Natural killer cell treated with Interleukin-12 subunit alpha and Interleukin-12 subunit beta and Interleukin-15 and Interleukin-18, amount 100 ng/mL, for 72 hours (primary cell): ENCODE measurements at regions not wholly inside any gene's neighbourhood (a gene's known extent, or its start where the extent isn't known, plus 50 kb on each side); places are given as distances from the start of the nearest gene placed in this dataset.

Experiments used
- ATAC-seq, 2 donors: fragments of 150-1000 bp; cut with Tn5 transposase in 1 of 2; sonication (Bioruptor Pico), chemical (Tn5 transposase) in 1 of 2; 2 replicates each; pipeline ENCODE4 v1.10.0; 2021
- DNase-seq: peaks from one replicate; pipeline ENCODE4 v3.0.0; 2022; ENCODE audit warnings: low spot score
- H3K27ac Mint-ChIP-seq, 2 donors: 1 replicate in 1 of 2; 2 replicates in 1 of 2; pipeline ENCODE4 v1.8.0; 2022; ENCODE audit warnings: mixed read lengths in 2 of 2, mild to moderate bottlenecking in 1 of 2, moderate library complexity in 1 of 2
- H3K27me3 Mint-ChIP-seq, 2 donors: 1 replicate in 1 of 2; 2 replicates in 1 of 2; pipeline ENCODE4 v1.8.0; 2022; ENCODE audit warnings: mixed read lengths in 2 of 2
- H3K36me3 Mint-ChIP-seq: one replicate; pipeline ENCODE4 v1.8.0; 2022; ENCODE audit warnings: mixed read lengths
- H3K4me1 Mint-ChIP-seq, 2 donors: 1 replicate in 1 of 2; 2 replicates in 1 of 2; pipeline ENCODE4 v1.8.0; 2022; ENCODE audit warnings: low read depth in 2 of 2, mixed read lengths in 2 of 2, mild to moderate bottlenecking in 1 of 2
- H3K4me3 Mint-ChIP-seq: one replicate; pipeline ENCODE4 v1.8.0; 2022; ENCODE audit warnings: mixed read lengths
- H3K9me3 Mint-ChIP-seq: 2 replicates; pipeline ENCODE4 v1.8.0; 2022; ENCODE audit warnings: mixed read lengths

GRCh38 chr22:48397531-48398180 lies 1430.0 kb downstream of the BRD1 start:
- DNase-seq: no peak
- Mint-ChIP-seq H3K27me3 (peaks cover 6 to 16% of the 10 kb centered on the region in 2 donors), H3K4me1 (no peaks in the 10 kb centered on the region), H3K36me3 (no peaks in the 10 kb centered on the region), H3K9me3 (no peaks in the 10 kb centered on the region), H3K27ac (no peak overlapping the region), H3K4me3 (no peak overlapping the region)
- no peak for ATAC-seq

DNA sequence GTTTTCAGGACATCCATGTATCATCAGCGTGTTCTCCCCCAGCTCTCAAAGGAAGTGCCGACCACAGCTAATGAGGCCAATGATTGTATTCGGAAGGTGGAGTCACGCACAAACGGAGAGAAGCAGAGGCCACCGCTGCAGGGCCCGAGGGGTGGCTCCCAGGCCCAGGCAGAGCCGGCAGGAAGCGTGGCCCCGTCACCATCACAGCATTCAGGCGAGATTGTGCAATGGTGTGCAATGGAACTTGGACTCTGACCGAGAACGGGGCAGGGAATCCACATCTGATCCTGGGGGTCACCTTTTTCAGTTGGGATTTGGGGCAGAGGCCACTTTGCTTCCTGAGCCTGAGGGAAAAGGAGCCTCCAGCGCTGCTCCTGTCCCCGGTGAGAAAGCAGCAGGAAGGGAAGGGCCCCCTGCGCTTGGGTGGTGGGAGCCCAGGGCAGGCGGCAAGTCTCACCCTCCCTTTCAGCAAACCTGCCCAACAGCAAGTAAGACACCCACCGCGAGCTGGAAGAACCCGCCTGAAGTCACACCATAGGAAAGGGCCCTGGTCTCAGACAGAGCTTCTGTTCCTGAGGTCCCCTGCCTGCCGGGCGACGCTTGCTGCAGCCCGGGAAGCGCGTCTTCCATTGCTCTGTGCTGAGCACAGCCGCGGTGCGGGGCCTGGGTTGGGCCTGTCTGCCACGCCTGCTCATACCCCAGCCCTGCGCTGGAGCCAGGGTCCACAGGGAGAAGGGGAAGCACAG lies 1430.7 kb downstream of the BRD1 start:
- Mint-ChIP-seq H3K27me3 (peaks cover 6 to 16% of the 10 kb centered on the region in 2 donors), H3K4me1 (no peaks in the 10 kb centered on the region), H3K9me3 (no peaks in the 10 kb centered on the region), H3K36me3 (no peaks in the 10 kb centered on the region), H3K27ac (no peak overlapping the region), H3K4me3 (no peak overlapping the region)
- DNase-seq (no peak), ATAC-seq (no peak)

DNA sequence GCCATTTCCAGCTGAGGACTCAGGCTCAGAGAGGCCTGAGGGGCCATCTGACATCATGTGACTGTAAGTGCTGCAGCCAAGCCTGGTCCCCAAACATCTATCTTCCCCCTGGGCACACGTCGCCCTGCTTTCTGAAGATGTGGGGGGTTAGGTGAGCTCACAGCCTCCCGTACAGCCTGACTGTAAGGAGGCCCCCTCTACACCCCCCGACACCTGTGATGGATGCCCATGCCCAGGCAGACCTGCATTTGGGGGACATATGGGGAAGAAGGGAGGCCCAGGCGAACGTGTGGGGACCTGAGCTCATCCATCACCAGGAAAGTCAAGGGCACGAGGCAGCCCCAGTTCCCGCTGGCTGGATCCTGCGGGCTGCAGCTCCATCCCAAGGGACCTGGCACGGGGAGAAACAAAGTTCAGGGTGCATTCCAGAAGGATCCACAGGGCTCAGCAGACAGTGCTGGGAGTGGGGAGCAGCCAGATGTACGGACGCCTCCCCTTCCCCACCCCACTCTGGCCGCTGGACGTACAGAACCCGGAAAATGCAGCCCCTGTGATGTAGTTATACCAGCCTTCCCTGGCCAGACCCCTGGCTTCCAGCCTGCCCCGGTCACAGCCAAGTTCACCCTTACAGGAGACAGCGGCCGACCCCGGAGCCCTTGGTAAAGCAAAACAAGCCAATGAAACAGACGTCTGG lies 1431.4 kb downstream of the BRD1 start:
- Mint-ChIP-seq H3K4me1 (no peaks in the 10 kb centered on the region), H3K9me3 (no peaks in the 10 kb centered on the region), H3K4me3 (no peak overlapping the region), H3K27ac (no peak overlapping the region), H3K27me3 (peaks cover 8 to 16% of the 10 kb centered on the region in 2 donors), H3K36me3 (no peaks in the 10 kb centered on the region)
- ATAC-seq (no peak), DNase-seq (no peak)

DNA sequence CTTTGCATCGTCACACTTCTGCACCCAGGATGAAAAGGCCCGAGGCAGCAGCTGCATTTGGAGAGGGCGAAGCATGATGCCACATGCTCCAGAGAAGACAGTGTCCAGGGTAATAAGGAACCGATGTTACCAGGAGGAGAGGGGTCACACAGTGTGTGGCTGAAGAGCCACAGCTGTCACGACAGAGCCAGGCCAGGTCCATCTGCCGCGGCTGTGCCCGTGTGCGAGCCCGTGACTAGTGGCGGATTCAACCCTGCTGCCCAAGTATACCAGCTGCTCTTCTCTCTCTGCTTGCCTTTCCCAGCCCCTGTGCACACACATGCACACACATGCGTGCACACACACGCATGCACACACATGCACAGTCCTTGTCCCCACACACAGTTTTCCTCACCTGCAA lies 1432.5 kb downstream of the BRD1 start:
- no peak overlapping the region for H3K27ac Mint-ChIP-seq
- H3K9me3 Mint-ChIP-seq: no peaks in the 10 kb centered on the region
- no peaks in the 10 kb centered on the region for H3K36me3 Mint-ChIP-seq
- ATAC-seq (no peak), DNase-seq (no peak)
- H3K4me3 Mint-ChIP-seq: no peak overlapping the region
- H3K27me3 Mint-ChIP-seq: peaks cover 15 to 27% of the 10 kb centered on the region in 2 donors
- H3K4me1 Mint-ChIP-seq: no peaks in the 10 kb centered on the region

- no peak overlapping the region for H3K27ac Mint-ChIP-seq
Measured at GRCh38 chr22:48394787-48395186, 1432.9 kb downstream of the BRD1 start.

DNA sequence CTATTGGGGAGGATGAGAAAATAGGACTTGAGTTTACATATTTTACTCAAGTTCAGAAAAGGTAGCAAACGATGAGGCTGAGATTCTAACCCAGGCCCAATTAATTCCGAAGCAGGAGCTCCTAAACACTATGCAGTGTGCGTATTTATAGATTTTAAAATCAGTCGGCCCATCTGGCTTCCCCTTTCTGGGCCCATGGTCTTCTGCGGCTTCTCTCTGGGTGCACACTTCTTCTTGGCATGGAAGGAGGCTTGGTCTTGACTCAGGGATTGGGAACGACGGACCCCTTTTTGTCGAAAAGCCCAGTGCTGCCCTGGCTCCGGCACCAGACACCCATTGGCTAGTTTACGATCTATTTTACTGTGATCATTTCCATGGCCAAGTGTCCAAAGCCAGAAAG lies 1433.8 kb downstream of the BRD1 start:
- no peak for DNase-seq
- peaks cover 17 to 23% of the 10 kb centered on the region in 2 donors for H3K27me3 Mint-ChIP-seq
- H3K36me3 Mint-ChIP-seq: no peaks in the 10 kb centered on the region
- no peaks in the 10 kb centered on the region for H3K4me1 Mint-ChIP-seq
- H3K27ac Mint-ChIP-seq: no peak overlapping the region
- no peak for ATAC-seq
- no peaks in the 10 kb centered on the region for H3K9me3 Mint-ChIP-seq
- H3K4me3 Mint-ChIP-seq: no peak overlapping the region

More at GRCh38 chr22:48394787-48395186, 1432.9 kb downstream of the BRD1 start:
- DNase-seq (no peak), ATAC-seq (no peak)
- Mint-ChIP-seq H3K9me3 (no peaks in the 10 kb centered on the region), H3K27me3 (peaks cover 15 to 29% of the 10 kb centered on the region in 2 donors), H3K36me3 (no peaks in the 10 kb centered on the region), H3K4me3 (no peak overlapping the region), H3K4me1 (no peaks in the 10 kb centered on the region)

- H3K4me3 Mint-ChIP-seq: no peak overlapping the region
- DNase-seq: no peak
- no peaks in the 10 kb centered on the region for H3K9me3 Mint-ChIP-seq
- H3K4me1 Mint-ChIP-seq: no peaks in the 10 kb centered on the region
- H3K36me3 Mint-ChIP-seq: no peaks in the 10 kb centered on the region
- no peak for ATAC-seq
- H3K27ac Mint-ChIP-seq: no peak overlapping the region
- peaks cover 16 to 18% of the 10 kb centered on the region in 2 donors for H3K27me3 Mint-ChIP-seq
Measured at GRCh38 chr22:48393041-48393370, 1434.7 kb downstream of the BRD1 start.

GRCh38 chr22:48391820-48392219 lies 1435.9 kb downstream of the BRD1 start:
- no peak overlapping the region for H3K4me3 Mint-ChIP-seq
- H3K9me3 Mint-ChIP-seq: no peaks in the 10 kb centered on the region
- ATAC-seq (no peak), DNase-seq (no peak)
- H3K27me3 Mint-ChIP-seq: peaks cover 14 to 18% of the 10 kb centered on the region in 2 donors
- no peaks in the 10 kb centered on the region for H3K36me3 Mint-ChIP-seq
- no peaks in the 10 kb centered on the region for H3K4me1 Mint-ChIP-seq
- H3K27ac Mint-ChIP-seq: no peak overlapping the region

GRCh38 chr22:48391171-48391711 lies 1436.4 kb downstream of the BRD1 start:
- Mint-ChIP-seq H3K27ac (no peak overlapping the region), H3K9me3 (no peaks in the 10 kb centered on the region), H3K27me3 (peaks cover 15 to 18% of the 10 kb centered on the region in 2 donors), H3K36me3 (no peaks in the 10 kb centered on the region), H3K4me1 (no peaks in the 10 kb centered on the region), H3K4me3 (no peak overlapping the region)
- ATAC-seq (no peak), DNase-seq (no peak)

- no peak overlapping the region for H3K4me3 Mint-ChIP-seq
- H3K36me3 Mint-ChIP-seq: peaks cover 13% of the 10 kb centered on the region
- no peak overlapping the region for H3K27ac Mint-ChIP-seq
- peaks cover 4% of the 10 kb centered on the region for H3K9me3 Mint-ChIP-seq
- ATAC-seq (no peak), DNase-seq (no peak)
- H3K27me3 Mint-ChIP-seq: peaks cover 22 to 24% of the 10 kb centered on the region in 2 donors
- H3K4me1 Mint-ChIP-seq: no peaks in the 10 kb centered on the region
Measured at GRCh38 chr22:48389916-48390315, 1437.8 kb downstream of the BRD1 start.

- no peaks in the 10 kb centered on the region for H3K4me1 Mint-ChIP-seq
- ATAC-seq (no peak), DNase-seq (peak; percentile 54)
- H3K27me3 Mint-ChIP-seq: peaks cover 8 to 11% of the 10 kb centered on the region in 2 donors
- no peak overlapping the region for H3K4me3 Mint-ChIP-seq
- H3K27ac Mint-ChIP-seq: no peak overlapping the region
- peaks cover 22% of the 10 kb centered on the region for H3K36me3 Mint-ChIP-seq
- H3K9me3 Mint-ChIP-seq: peaks cover 4% of the 10 kb centered on the region
Measured at GRCh38 chr22:48382197-48382596, 1445.5 kb downstream of the BRD1 start.

DNA sequence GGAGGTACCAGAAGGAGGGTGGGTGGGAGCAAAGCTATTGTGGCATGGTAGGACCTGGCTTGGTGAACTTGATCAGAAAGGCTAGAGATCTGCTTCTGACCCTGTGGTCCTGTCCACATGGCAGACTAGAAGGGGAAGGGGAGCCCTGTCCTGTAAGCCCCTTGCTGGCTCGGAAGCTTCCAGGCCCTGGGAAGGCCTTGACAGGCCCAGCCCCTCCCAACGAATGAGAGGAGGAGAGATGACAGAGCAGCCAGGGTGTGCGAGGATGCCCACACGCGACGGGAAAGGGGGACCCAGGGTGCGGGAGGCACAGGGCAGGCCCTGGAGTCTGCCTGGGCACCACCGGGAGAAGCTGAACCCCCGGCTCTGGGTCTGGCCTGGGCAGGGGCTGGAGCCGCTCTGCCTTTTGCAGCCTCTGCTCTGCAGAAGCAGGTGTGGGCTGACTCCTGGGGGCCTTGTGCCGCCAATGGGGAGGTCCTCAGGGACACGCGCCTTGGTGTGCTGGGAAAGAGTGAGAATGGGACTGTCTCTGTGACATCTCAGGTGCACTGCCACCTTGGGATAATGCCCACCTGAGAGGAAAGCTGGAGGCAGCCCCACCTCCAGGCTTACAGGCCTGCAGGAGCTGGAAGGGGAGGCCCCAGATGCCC lies 1447.5 kb downstream of the BRD1 start:
- H3K9me3 Mint-ChIP-seq: no peaks in the 10 kb centered on the region
- H3K27ac Mint-ChIP-seq: no peak overlapping the region
- peaks cover 12% of the 10 kb centered on the region for H3K36me3 Mint-ChIP-seq
- DNase-seq (no peak), ATAC-seq (peak; percentile 33 to 36)
- H3K27me3 Mint-ChIP-seq: peaks cover 18 to 22% of the 10 kb centered on the region in 2 donors
- no peak overlapping the region for H3K4me3 Mint-ChIP-seq
- no peaks in the 10 kb centered on the region for H3K4me1 Mint-ChIP-seq

DNA sequence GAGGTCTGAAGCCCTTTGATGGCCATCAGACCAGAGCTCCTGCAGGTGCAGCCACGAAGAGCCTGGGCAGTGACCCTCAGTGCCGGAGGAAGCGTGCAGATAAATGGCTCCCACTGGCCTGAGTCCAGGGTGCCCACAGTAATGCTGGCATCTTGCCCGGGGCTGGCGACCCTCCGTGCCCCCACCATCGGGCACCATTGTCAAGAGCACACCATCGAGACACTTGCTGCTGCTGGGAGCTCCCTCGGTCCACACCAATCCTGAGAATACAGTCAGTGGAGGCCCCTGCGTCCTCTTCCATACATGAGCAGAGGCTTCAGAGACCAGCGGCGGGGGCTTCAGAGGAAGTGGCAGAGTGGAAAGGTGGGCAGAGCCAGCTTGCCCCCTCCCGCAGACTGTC lies 1448.3 kb downstream of the BRD1 start:
- peaks cover 21 to 22% of the 10 kb centered on the region in 2 donors for H3K27me3 Mint-ChIP-seq
- no peaks in the 10 kb centered on the region for H3K4me1 Mint-ChIP-seq
- no peak overlapping the region for H3K4me3 Mint-ChIP-seq
- no peaks in the 10 kb centered on the region for H3K9me3 Mint-ChIP-seq
- peaks cover 4% of the 10 kb centered on the region for H3K36me3 Mint-ChIP-seq
- peak in 1 of 2 donors; percentile 33 for ATAC-seq
- no peak overlapping the region for H3K27ac Mint-ChIP-seq
- no peak for DNase-seq
